GM12892 (cell line): ENCODE measurements at regions not wholly inside any gene's neighbourhood (a gene's known extent, or its start where the extent isn't known, plus 50 kb on each side); places are given as distances from the start of the nearest gene placed in this dataset.

Experiments
- POLR2A ChIP-seq: IDR thresholded peaks from 2 replicates; pipeline ENCODE4 v1.6.1; 2011; ENCODE audit warnings: low read depth, low read length, control low read depth
- POLR2AphosphoS5 ChIP-seq: IDR thresholded peaks from 2 replicates; pipeline ENCODE4 v1.6.1; 2011; ENCODE audit warnings: low read depth, low read length, control low read depth
- TAF1 ChIP-seq: IDR thresholded peaks from 2 replicates; pipeline ENCODE4 v1.6.1; 2011; ENCODE audit warnings: low read depth, mild to moderate bottlenecking, control low read depth, low read length, borderline replicate concordance

- TF ChIP-seq POLR2AphosphoS5 (no peak), POLR2A (no peak), TAF1 (no peak)
Measured at GRCh38 chr13:73479856-73480255, 421.1 kb downstream of the KLF5 start.
